ENCODE measurements at regions not wholly inside any gene's neighbourhood (a gene's known extent, or its start where the extent isn't known, plus 50 kb on each side); places are given as distances from the start of the nearest gene placed in this dataset.

- Histone ChIP-seq H3K9me3 (ENCODE audit: control insufficient read depth, low read length) (no peaks in the 10 kb centered on the region), H3K36me3 (ENCODE audit: control insufficient read depth, insufficient read depth, low read length) (no peaks in the 10 kb centered on the region), H3K4me1 (ENCODE audit: control insufficient read depth, insufficient read depth, low read length, poor library complexity, severe bottlenecking) (no peaks in the 10 kb centered on the region), H3K27me3 (replicated peaks; ENCODE audit: control insufficient read depth, insufficient read depth, low read length, poor library complexity, severe bottlenecking) (no peaks in the 10 kb centered on the region), H3K27ac (ENCODE audit: insufficient read depth, low read length, poor library complexity, severe bottlenecking) (no peak overlapping the region), H3K4me3 (ENCODE audit: insufficient read depth, low read depth, low read length, poor library complexity, severe bottlenecking) (no peak overlapping the region)
- no peak for DNase-seq
Observed at GRCh38 chr1:34270181-34270580, 93.5 kb downstream of the C1orf94 start.

- no peak for DNase-seq
- H3K4me3 ChIP-seq (ENCODE audit: insufficient read depth, low read depth, low read length, poor library complexity, severe bottlenecking): no peak overlapping the region
- no peaks in the 10 kb centered on the region for H3K4me1 ChIP-seq (ENCODE audit: control insufficient read depth, insufficient read depth, low read length, poor library complexity, severe bottlenecking)
- H3K36me3 ChIP-seq (ENCODE audit: control insufficient read depth, insufficient read depth, low read length): no peaks in the 10 kb centered on the region
- no peak overlapping the region for H3K27ac ChIP-seq (ENCODE audit: insufficient read depth, low read length, poor library complexity, severe bottlenecking)
- no peaks in the 10 kb centered on the region for H3K27me3 ChIP-seq (replicated peaks; ENCODE audit: control insufficient read depth, insufficient read depth, low read length, poor library complexity, severe bottlenecking)
- H3K9me3 ChIP-seq (ENCODE audit: control insufficient read depth, low read length): no peaks in the 10 kb centered on the region
Observed at GRCh38 chr1:34272152-34272551, 95.4 kb downstream of the C1orf94 start.

- DNase-seq: no peak
- Histone ChIP-seq H3K9me3 (ENCODE audit: control insufficient read depth, low read length) (no peaks in the 10 kb centered on the region), H3K4me3 (ENCODE audit: insufficient read depth, low read depth, low read length, poor library complexity, severe bottlenecking) (no peak overlapping the region)
Observed at GRCh38 chr1:34275150-34275549, 98.4 kb downstream of the C1orf94 start.

GRCh38 chr1:34276606-34277005, 99.9 kb downstream of the C1orf94 start:
- H3K4me1 ChIP-seq (ENCODE audit: control insufficient read depth, insufficient read depth, low read length, poor library complexity, severe bottlenecking): no peaks in the 10 kb centered on the region
- no peak overlapping the region for H3K27ac ChIP-seq (ENCODE audit: insufficient read depth, low read length, poor library complexity, severe bottlenecking)
- no peaks in the 10 kb centered on the region for H3K27me3 ChIP-seq (replicated peaks; ENCODE audit: control insufficient read depth, insufficient read depth, low read length, poor library complexity, severe bottlenecking)
- no peaks in the 10 kb centered on the region for H3K36me3 ChIP-seq (ENCODE audit: control insufficient read depth, insufficient read depth, low read length)
- H3K4me3 ChIP-seq (ENCODE audit: insufficient read depth, low read depth, low read length, poor library complexity, severe bottlenecking): no peak overlapping the region
- no peak for DNase-seq
- no peaks in the 10 kb centered on the region for H3K9me3 ChIP-seq (ENCODE audit: control insufficient read depth, low read length)

More at GRCh38 chr1:34275150-34275549, 98.4 kb downstream of the C1orf94 start:
- Histone ChIP-seq H3K27me3 (replicated peaks; ENCODE audit: control insufficient read depth, insufficient read depth, low read length, poor library complexity, severe bottlenecking) (no peaks in the 10 kb centered on the region), H3K4me1 (ENCODE audit: control insufficient read depth, insufficient read depth, low read length, poor library complexity, severe bottlenecking) (no peaks in the 10 kb centered on the region), H3K36me3 (ENCODE audit: control insufficient read depth, insufficient read depth, low read length) (no peaks in the 10 kb centered on the region), H3K27ac (ENCODE audit: insufficient read depth, low read length, poor library complexity, severe bottlenecking) (no peak overlapping the region)

GRCh38 chr1:34277150-34277549, 100.4 kb downstream of the C1orf94 start:
- Histone ChIP-seq H3K36me3 (ENCODE audit: control insufficient read depth, insufficient read depth, low read length) (no peaks in the 10 kb centered on the region), H3K9me3 (ENCODE audit: control insufficient read depth, low read length) (no peaks in the 10 kb centered on the region), H3K27ac (ENCODE audit: insufficient read depth, low read length, poor library complexity, severe bottlenecking) (no peak overlapping the region), H3K4me3 (ENCODE audit: insufficient read depth, low read depth, low read length, poor library complexity, severe bottlenecking) (no peak overlapping the region), H3K4me1 (ENCODE audit: control insufficient read depth, insufficient read depth, low read length, poor library complexity, severe bottlenecking) (no peaks in the 10 kb centered on the region), H3K27me3 (replicated peaks; ENCODE audit: control insufficient read depth, insufficient read depth, low read length, poor library complexity, severe bottlenecking) (no peaks in the 10 kb centered on the region)
- no peak for DNase-seq

- no peaks in the 10 kb centered on the region for H3K36me3 ChIP-seq (ENCODE audit: control insufficient read depth, insufficient read depth, low read length)
- H3K4me3 ChIP-seq (ENCODE audit: insufficient read depth, low read depth, low read length, poor library complexity, severe bottlenecking): no peak overlapping the region
- no peak overlapping the region for H3K27ac ChIP-seq (ENCODE audit: insufficient read depth, low read length, poor library complexity, severe bottlenecking)
- no peaks in the 10 kb centered on the region for H3K4me1 ChIP-seq (ENCODE audit: control insufficient read depth, insufficient read depth, low read length, poor library complexity, severe bottlenecking)
- H3K9me3 ChIP-seq (ENCODE audit: control insufficient read depth, low read length): no peaks in the 10 kb centered on the region
- H3K27me3 ChIP-seq (replicated peaks; ENCODE audit: control insufficient read depth, insufficient read depth, low read length, poor library complexity, severe bottlenecking): no peaks in the 10 kb centered on the region
- no peak for DNase-seq
Observed at GRCh38 chr1:34278211-34278610, 101.5 kb downstream of the C1orf94 start.

- no peak overlapping the region for H3K27ac ChIP-seq (ENCODE audit: insufficient read depth, low read length, poor library complexity, severe bottlenecking)
- no peaks in the 10 kb centered on the region for H3K4me1 ChIP-seq (ENCODE audit: control insufficient read depth, insufficient read depth, low read length, poor library complexity, severe bottlenecking)
- no peak overlapping the region for H3K4me3 ChIP-seq (ENCODE audit: insufficient read depth, low read depth, low read length, poor library complexity, severe bottlenecking)
- no peaks in the 10 kb centered on the region for H3K9me3 ChIP-seq (ENCODE audit: control insufficient read depth, low read length)
- H3K36me3 ChIP-seq (ENCODE audit: control insufficient read depth, insufficient read depth, low read length): no peaks in the 10 kb centered on the region
- no peak for DNase-seq
- no peaks in the 10 kb centered on the region for H3K27me3 ChIP-seq (replicated peaks; ENCODE audit: control insufficient read depth, insufficient read depth, low read length, poor library complexity, severe bottlenecking)
Observed at GRCh38 chr1:34279971-34280370, 103.3 kb downstream of the C1orf94 start.

- Histone ChIP-seq H3K27me3 (replicated peaks; ENCODE audit: control insufficient read depth, insufficient read depth, low read length, poor library complexity, severe bottlenecking) (no peaks in the 10 kb centered on the region), H3K27ac (ENCODE audit: insufficient read depth, low read length, poor library complexity, severe bottlenecking) (no peak overlapping the region), H3K4me3 (ENCODE audit: insufficient read depth, low read depth, low read length, poor library complexity, severe bottlenecking) (no peak overlapping the region), H3K4me1 (ENCODE audit: control insufficient read depth, insufficient read depth, low read length, poor library complexity, severe bottlenecking) (no peaks in the 10 kb centered on the region), H3K9me3 (ENCODE audit: control insufficient read depth, low read length) (no peaks in the 10 kb centered on the region), H3K36me3 (ENCODE audit: control insufficient read depth, insufficient read depth, low read length) (no peaks in the 10 kb centered on the region)
- DNase-seq: no peak
Observed at GRCh38 chr1:34280509-34280908, 103.8 kb downstream of the C1orf94 start.

- no peak overlapping the region for H3K27ac ChIP-seq (ENCODE audit: insufficient read depth, low read length, poor library complexity, severe bottlenecking)
- H3K4me1 ChIP-seq (ENCODE audit: control insufficient read depth, insufficient read depth, low read length, poor library complexity, severe bottlenecking): no peaks in the 10 kb centered on the region
- H3K4me3 ChIP-seq (ENCODE audit: insufficient read depth, low read depth, low read length, poor library complexity, severe bottlenecking): no peak overlapping the region
- no peaks in the 10 kb centered on the region for H3K9me3 ChIP-seq (ENCODE audit: control insufficient read depth, low read length)
- H3K27me3 ChIP-seq (replicated peaks; ENCODE audit: control insufficient read depth, insufficient read depth, low read length, poor library complexity, severe bottlenecking): no peaks in the 10 kb centered on the region
- DNase-seq: no peak
- H3K36me3 ChIP-seq (ENCODE audit: control insufficient read depth, insufficient read depth, low read length): no peaks in the 10 kb centered on the region
Observed at GRCh38 chr1:34283142-34283541, 106.4 kb downstream of the C1orf94 start.

- Histone ChIP-seq H3K4me3 (ENCODE audit: insufficient read depth, low read depth, low read length, poor library complexity, severe bottlenecking) (no peak overlapping the region), H3K9me3 (ENCODE audit: control insufficient read depth, low read length) (no peaks in the 10 kb centered on the region), H3K4me1 (ENCODE audit: control insufficient read depth, insufficient read depth, low read length, poor library complexity, severe bottlenecking) (no peaks in the 10 kb centered on the region), H3K36me3 (ENCODE audit: control insufficient read depth, insufficient read depth, low read length) (no peaks in the 10 kb centered on the region), H3K27ac (ENCODE audit: insufficient read depth, low read length, poor library complexity, severe bottlenecking) (no peak overlapping the region), H3K27me3 (replicated peaks; ENCODE audit: control insufficient read depth, insufficient read depth, low read length, poor library complexity, severe bottlenecking) (no peaks in the 10 kb centered on the region)
- no peak for DNase-seq
Observed at GRCh38 chr1:34286511-34286910, 109.8 kb downstream of the C1orf94 start.

- no peaks in the 10 kb centered on the region for H3K4me1 ChIP-seq (ENCODE audit: control insufficient read depth, insufficient read depth, low read length, poor library complexity, severe bottlenecking)
- no peaks in the 10 kb centered on the region for H3K9me3 ChIP-seq (ENCODE audit: control insufficient read depth, low read length)
- no peak overlapping the region for H3K27ac ChIP-seq (ENCODE audit: insufficient read depth, low read length, poor library complexity, severe bottlenecking)
- no peak for DNase-seq
- no peaks in the 10 kb centered on the region for H3K27me3 ChIP-seq (replicated peaks; ENCODE audit: control insufficient read depth, insufficient read depth, low read length, poor library complexity, severe bottlenecking)
- no peaks in the 10 kb centered on the region for H3K36me3 ChIP-seq (ENCODE audit: control insufficient read depth, insufficient read depth, low read length)
- H3K4me3 ChIP-seq (ENCODE audit: insufficient read depth, low read depth, low read length, poor library complexity, severe bottlenecking): no peak overlapping the region
Observed at GRCh38 chr1:34290831-34291230, 114.1 kb downstream of the C1orf94 start.

Data from effector memory CD4-positive, alpha-beta T cell (primary cell).